Stomach (tissue), 4 donors: ENCODE measurements at regions not wholly inside any gene's neighbourhood (a gene's known extent, or its start where the extent isn't known, plus 50 kb on each side); places are given as distances from the start of the nearest gene placed in this dataset.

ENCODE experiments used
- CTCF ChIP-seq, 7 experiments: fragments of 450-650 bp in 4 of 7; fragments of 200-600 bp in 3 of 7; sonication (generic) in 3 of 7; IDR thresholded peaks; one replicate each; pipeline ENCODE4 v1.5.1; 2016 to 2019; ENCODE audit warnings: antibody characterized with exemption in 7 of 7, control low read depth in 2 of 7, mild to moderate bottlenecking in 1 of 7
- EP300 ChIP-seq: sonication (generic); formaldehyde crosslinking; IDR thresholded peaks from one replicate; pipeline ENCODE4 v1.6.1; 2017; ENCODE audit warnings: antibody characterized with exemption
- POLR2A ChIP-seq, 4 donors: fragments of 450-650 bp; IDR thresholded peaks; one replicate each; pipeline ENCODE4 v1.6.1; 2016; ENCODE audit warnings: antibody characterized with exemption in 4 of 4, control low read depth in 2 of 4, mild to moderate bottlenecking in 1 of 4, moderate library complexity in 1 of 4

GRCh38 chr15:97053635-97054034, 723.1 kb downstream of the NR2F2 start:
- TF ChIP-seq EP300: no peak
- no peak for TF ChIP-seq CTCF (IDR thresholded peaks at IDR 0.05)
- TF ChIP-seq POLR2A (IDR thresholded peaks at IDR 0.05): no peak
